HepG2 (cell line): ENCODE measurements at regions not wholly inside any gene's neighbourhood (a gene's known extent, or its start where the extent isn't known, plus 50 kb on each side); places are given as distances from the start of the nearest gene placed in this dataset.

Experiments used
- ATRX ChIP-seq: sonication (generic); formaldehyde crosslinking; IDR thresholded peaks from 2 replicates; pipeline ENCODE4 v1.4.0; 2020; ENCODE audit warnings: missing genetic modification reagents, borderline replicate concordance
- PITX1 ChIP-seq: sonication (generic); formaldehyde crosslinking; IDR thresholded peaks from 2 replicates; pipeline ENCODE4 v1.5.1; 2020; ENCODE audit warnings: mild to moderate bottlenecking, missing genetic modification reagents
- SALL2 ChIP-seq: sonication (generic); formaldehyde crosslinking; IDR thresholded peaks from 2 replicates; pipeline ENCODE4 v1.8.1; 2023; ENCODE audit warnings: mild to moderate bottlenecking, missing genetic modification reagents, inconsistent platforms
- TIGD3 ChIP-seq: sonication (generic); formaldehyde crosslinking; IDR thresholded peaks from 2 replicates; pipeline ENCODE4 v1.5.1; 2020; ENCODE audit warnings: mild to moderate bottlenecking, missing genetic modification reagents, borderline replicate concordance
- ZNF30 ChIP-seq: sonication (generic); formaldehyde crosslinking; IDR thresholded peaks from 2 replicates; pipeline ENCODE4 v1.5.0; 2020; ENCODE audit warnings: mild to moderate bottlenecking, missing genetic modification reagents
- ZNF431 ChIP-seq: sonication (generic); formaldehyde crosslinking; IDR thresholded peaks from 2 replicates; pipeline ENCODE4 v1.9.0; 2022; ENCODE audit warnings: missing genetic modification reagents, low read depth, mild to moderate bottlenecking, borderline replicate concordance
- ZNF646 ChIP-seq: sonication (generic); formaldehyde crosslinking; IDR thresholded peaks from 2 replicates; pipeline ENCODE4 v1.9.0; 2021; ENCODE audit warnings: mild to moderate bottlenecking, missing genetic modification reagents
- ZNF772 ChIP-seq: sonication (generic); formaldehyde crosslinking; IDR thresholded peaks from 2 replicates; pipeline ENCODE4 v1.5.0; 2020; ENCODE audit warnings: mild to moderate bottlenecking, missing genetic modification reagents

- TF ChIP-seq ZNF646 (no peak), PITX1 (CRISPR knock-in tag) (no peak), ATRX (no peak), ZNF431 (no peak), ZNF30 (CRISPR knock-in tag) (no peak), ZNF772 (CRISPR knock-in tag) (no peak), TIGD3 (CRISPR knock-in tag) (no peak), SALL2 (CRISPR knock-in tag) (no peak)
Observed at GRCh38 chr5:20360263-20360662, 372.3 kb upstream of the CDH18 start (continued).
